ENCODE measurements at regions not wholly inside any gene's neighbourhood (a gene's known extent, or its start where the extent isn't known, plus 50 kb on each side); places are given as distances from the start of the nearest gene placed in this dataset.

DNA sequence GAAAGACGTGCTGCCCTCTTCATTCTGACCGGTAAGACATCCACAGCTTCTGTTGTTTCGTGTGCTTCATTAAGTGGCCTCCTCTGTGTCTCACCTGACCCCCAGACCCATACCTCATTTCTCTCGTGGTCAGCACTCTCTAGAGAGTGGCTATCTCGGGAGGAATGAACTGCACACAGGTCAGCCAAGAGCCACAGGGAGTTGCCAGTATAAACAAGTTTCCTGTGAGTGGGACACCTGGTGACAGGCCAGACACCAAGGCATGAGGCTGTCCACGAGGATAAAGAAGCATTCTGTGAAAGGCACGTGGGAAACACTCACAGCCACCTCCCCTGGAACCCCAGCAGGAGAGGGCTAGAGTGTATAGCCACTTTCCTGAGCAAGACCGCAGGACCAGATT is 115.8 kb downstream of the NUFIP1 start:
- no peak for FAIRE-seq

DNA sequence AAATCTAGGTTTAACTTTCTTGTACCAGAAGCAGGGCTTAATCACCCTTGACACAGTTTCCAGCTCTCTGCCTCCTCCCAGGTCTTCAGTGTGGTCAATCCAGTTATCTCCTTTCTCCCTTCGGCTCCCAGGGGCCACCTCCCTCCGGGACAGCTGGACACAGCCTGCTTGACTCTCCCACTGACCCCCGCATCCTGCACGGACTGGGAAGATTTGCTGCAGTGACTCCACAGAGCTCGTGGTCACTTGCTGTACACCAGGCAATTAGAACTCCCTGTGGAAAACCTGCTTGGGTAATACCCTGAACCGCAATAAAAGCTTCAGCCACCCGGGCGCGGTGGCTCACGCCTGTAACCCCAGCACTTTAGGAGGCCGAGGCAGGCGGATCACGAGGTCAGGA is 116.5 kb downstream of the NUFIP1 start:
- Histone ChIP-seq H4K20me1 (ENCODE audit: control insufficient read depth, extremely low read depth, insufficient read depth, low read length) (no peaks in the 10 kb centered on the region), H2AFZ (ENCODE audit: control insufficient read depth, low read length) (no peak overlapping the region), H3K27ac (ENCODE audit: control insufficient read depth, insufficient read depth, low read length) (no peak overlapping the region), H3K36me3 (ENCODE audit: control insufficient read depth in 2 of 2, extremely low read depth in 1 of 2, insufficient read depth in 2 of 2, low read length in 2 of 2) (no peaks in the 10 kb centered on the region), H3K4me1 (ENCODE audit: control insufficient read depth, extremely low read depth, insufficient read depth, low read length) (no peaks in the 10 kb centered on the region), H3K9me1 (ENCODE audit: control insufficient read depth, extremely low read depth, insufficient read depth, low read length) (no peaks in the 10 kb centered on the region), H3K79me2 (ENCODE audit: control insufficient read depth, insufficient read depth, low read length) (no peaks in the 10 kb centered on the region), H3K4me3 (ENCODE audit: control insufficient read depth in 2 of 3, extremely low read depth in 1 of 3, insufficient read depth in 2 of 3, low read depth in 1 of 3, low read length in 3 of 3) (no peak overlapping the region), H3K4me2 (ENCODE audit: control insufficient read depth, extremely low read depth, insufficient read depth, low read depth, low read length) (no peak overlapping the region), H3K9ac (ENCODE audit: control insufficient read depth, extremely low read depth, insufficient read depth, low read length) (no peak overlapping the region), H3K9me3 (ENCODE audit: control insufficient read depth, low read depth, low read length) (peaks cover 4% of the 10 kb centered on the region), H3K27me3 (ENCODE audit: control insufficient read depth, extremely low read depth, insufficient read depth, low read length) (no peaks in the 10 kb centered on the region)
- DNase-seq (ENCODE audit: low read depth, low spot score) (no peak), FAIRE-seq (no peak)
- TF ChIP-seq, protein P1, sequence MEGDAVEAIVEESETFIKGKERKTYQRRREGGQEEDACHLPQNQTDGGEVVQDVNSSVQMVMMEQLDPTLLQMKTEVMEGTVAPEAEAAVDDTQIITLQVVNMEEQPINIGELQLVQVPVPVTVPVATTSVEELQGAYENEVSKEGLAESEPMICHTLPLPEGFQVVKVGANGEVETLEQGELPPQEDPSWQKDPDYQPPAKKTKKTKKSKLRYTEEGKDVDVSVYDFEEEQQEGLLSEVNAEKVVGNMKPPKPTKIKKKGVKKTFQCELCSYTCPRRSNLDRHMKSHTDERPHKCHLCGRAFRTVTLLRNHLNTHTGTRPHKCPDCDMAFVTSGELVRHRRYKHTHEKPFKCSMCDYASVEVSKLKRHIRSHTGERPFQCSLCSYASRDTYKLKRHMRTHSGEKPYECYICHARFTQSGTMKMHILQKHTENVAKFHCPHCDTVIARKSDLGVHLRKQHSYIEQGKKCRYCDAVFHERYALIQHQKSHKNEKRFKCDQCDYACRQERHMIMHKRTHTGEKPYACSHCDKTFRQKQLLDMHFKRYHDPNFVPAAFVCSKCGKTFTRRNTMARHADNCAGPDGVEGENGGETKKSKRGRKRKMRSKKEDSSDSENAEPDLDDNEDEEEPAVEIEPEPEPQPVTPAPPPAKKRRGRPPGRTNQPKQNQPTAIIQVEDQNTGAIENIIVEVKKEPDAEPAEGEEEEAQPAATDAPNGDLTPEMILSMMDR (optimal IDR thresholded peaks at IDR 0.05 in 1 of 3, IDR thresholded peaks at IDR 0.05 in 1 of 3, conservative IDR thresholded peaks at IDR 0.05 in 1 of 3; ENCODE audit: extremely low read depth in 1 of 3, insufficient read depth in 2 of 3, low read length in 3 of 3), result no peak
- no peak for TF ChIP-seq EZH2 (IDR thresholded peaks at IDR 0.05; ENCODE audit: low read length)
- dilution Hi-C loops (cut with MboI; ENCODE audit: extremely low pct_ligation_motif_present, low sequenced_read_pairs), result no loop called here

More for the DNA sequence above, 115.8 kb downstream of the NUFIP1 start:
- no peak overlapping the region for H2AFZ ChIP-seq (ENCODE audit: control insufficient read depth, low read length)
- H3K9ac ChIP-seq (ENCODE audit: control insufficient read depth, extremely low read depth, insufficient read depth, low read length), result no peak overlapping the region
- no peaks in the 10 kb centered on the region for H4K20me1 ChIP-seq (ENCODE audit: control insufficient read depth, extremely low read depth, insufficient read depth, low read length)
- no peak overlapping the region for H3K4me2 ChIP-seq (ENCODE audit: control insufficient read depth, extremely low read depth, insufficient read depth, low read depth, low read length)
- DNase-seq (ENCODE audit: low read depth, low spot score), result no peak
- H3K36me3 ChIP-seq (ENCODE audit: control insufficient read depth in 2 of 2, extremely low read depth in 1 of 2, insufficient read depth in 2 of 2, low read length in 2 of 2), result no peaks in the 10 kb centered on the region
- peaks cover 4% of the 10 kb centered on the region for H3K9me3 ChIP-seq (ENCODE audit: control insufficient read depth, low read depth, low read length)
- no peaks in the 10 kb centered on the region for H3K27me3 ChIP-seq (ENCODE audit: control insufficient read depth, extremely low read depth, insufficient read depth, low read length)
- H3K79me2 ChIP-seq (ENCODE audit: control insufficient read depth, insufficient read depth, low read length), result no peaks in the 10 kb centered on the region
- no peak for TF ChIP-seq EZH2 (IDR thresholded peaks at IDR 0.05; ENCODE audit: low read length)
- TF ChIP-seq, protein P1 (optimal IDR thresholded peaks at IDR 0.05 in 1 of 3, IDR thresholded peaks at IDR 0.05 in 1 of 3, conservative IDR thresholded peaks at IDR 0.05 in 1 of 3; ENCODE audit: extremely low read depth in 1 of 3, insufficient read depth in 2 of 3, low read length in 3 of 3), result no peak
- H3K9me1 ChIP-seq (ENCODE audit: control insufficient read depth, extremely low read depth, insufficient read depth, low read length), result no peaks in the 10 kb centered on the region
- no peaks in the 10 kb centered on the region for H3K4me1 ChIP-seq (ENCODE audit: control insufficient read depth, extremely low read depth, insufficient read depth, low read length)
- H3K4me3 ChIP-seq (ENCODE audit: control insufficient read depth in 2 of 3, extremely low read depth in 1 of 3, insufficient read depth in 2 of 3, low read depth in 1 of 3, low read length in 3 of 3), result no peak overlapping the region
- no peak overlapping the region for H3K27ac ChIP-seq (ENCODE audit: control insufficient read depth, insufficient read depth, low read length)
- dilution Hi-C loops (cut with MboI; ENCODE audit: extremely low pct_ligation_motif_present, low sequenced_read_pairs), result no loop called here

Data from keratinocyte (primary cell).